Testis (tissue), 2 donors: ENCODE measurements at regions not wholly inside any gene's neighbourhood (a gene's known extent, or its start where the extent isn't known, plus 50 kb on each side); places are given as distances from the start of the nearest gene placed in this dataset.
"Not testable (repeated sequence)": the region's sequence is repeated elsewhere in the genome, so short reads cannot be mapped to it uniquely, and the experiment has no call there.

Experiments
- DNase-seq: peaks from one replicate; pipeline ENCODE4 v3.0.0-alpha.2; 2019
- H3K27ac ChIP-seq, 2 donors: fragments of 200-600 bp; sonication (generic); one replicate each; pipeline ENCODE4 v1.5.1; 2019
- H3K27me3 ChIP-seq: fragments of 200-600 bp; sonication (generic); one replicate; pipeline ENCODE4 v1.5.1; 2019
- H3K36me3 ChIP-seq: fragments of 200-600 bp; sonication (generic); one replicate; pipeline ENCODE4 v1.5.1; 2017; ENCODE audit warnings: low read depth; ENCODE audit errors: missing control alignments
- H3K4me1 ChIP-seq: fragments of 200-600 bp; sonication (generic); one replicate; pipeline ENCODE4 v1.5.1; 2019
- H3K4me3 ChIP-seq, 2 donors: fragments of 200-600 bp; sonication (generic); one replicate each; pipeline ENCODE4 v1.5.1; 2017 to 2019
- H3K9me3 ChIP-seq: fragments of 200-600 bp; sonication (generic); one replicate; pipeline ENCODE4 v1.5.1; 2017
- POLR2A ChIP-seq: fragments of 450-650 bp; IDR thresholded peaks from one replicate; pipeline ENCODE4 v1.6.1; 2017; ENCODE audit warnings: antibody characterized with exemption, mild to moderate bottlenecking, moderate library complexity
- WGBS, 2 donors: methylation state at CpG; one replicate each; pipeline ENCODE4 v1.1.5; 2018; 5-methylcytosine and 5-hydroxymethylcytosine counted together
- intact Hi-C: fragments of 100-400 bp; cut with DNase I; formaldehyde crosslinking; loops from one replicate; pipeline ENCODE4 v1.15.1; 2023; ENCODE audit warnings: low total_unique reads
- TF ChIP-seq, protein P1 (sequence below), 3 experiments: fragments of 450-650 bp in 2 of 3; fragments of 200-600 bp in 1 of 3; sonication (generic) in 1 of 3; IDR thresholded peaks; one replicate each; pipeline ENCODE4 v1.5.1; 2016 to 2019; ENCODE audit warnings: antibody characterized with exemption in 3 of 3, mild to moderate bottlenecking in 2 of 3, moderate library complexity in 1 of 3

GRCh38 chr13:44147233-44147632, 226.4 kb upstream of the SERP2 start:
- intact Hi-C loops: loop anchor here (10.0 kb wide), 1 partner anchor 288 kb away; no protein-coding TSS in a partner anchor
- Histone ChIP-seq H3K27me3 (no peaks in the 10 kb centered on the region), H3K36me3 (no peaks in the 10 kb centered on the region), H3K4me3 (no peak overlapping the region), H3K27ac (no peak overlapping the region), H3K9me3 (no peaks in the 10 kb centered on the region), H3K4me1 (peaks cover 17% of the 10 kb centered on the region)
- TF ChIP-seq POLR2A: no peak
- TF ChIP-seq, protein P1, sequence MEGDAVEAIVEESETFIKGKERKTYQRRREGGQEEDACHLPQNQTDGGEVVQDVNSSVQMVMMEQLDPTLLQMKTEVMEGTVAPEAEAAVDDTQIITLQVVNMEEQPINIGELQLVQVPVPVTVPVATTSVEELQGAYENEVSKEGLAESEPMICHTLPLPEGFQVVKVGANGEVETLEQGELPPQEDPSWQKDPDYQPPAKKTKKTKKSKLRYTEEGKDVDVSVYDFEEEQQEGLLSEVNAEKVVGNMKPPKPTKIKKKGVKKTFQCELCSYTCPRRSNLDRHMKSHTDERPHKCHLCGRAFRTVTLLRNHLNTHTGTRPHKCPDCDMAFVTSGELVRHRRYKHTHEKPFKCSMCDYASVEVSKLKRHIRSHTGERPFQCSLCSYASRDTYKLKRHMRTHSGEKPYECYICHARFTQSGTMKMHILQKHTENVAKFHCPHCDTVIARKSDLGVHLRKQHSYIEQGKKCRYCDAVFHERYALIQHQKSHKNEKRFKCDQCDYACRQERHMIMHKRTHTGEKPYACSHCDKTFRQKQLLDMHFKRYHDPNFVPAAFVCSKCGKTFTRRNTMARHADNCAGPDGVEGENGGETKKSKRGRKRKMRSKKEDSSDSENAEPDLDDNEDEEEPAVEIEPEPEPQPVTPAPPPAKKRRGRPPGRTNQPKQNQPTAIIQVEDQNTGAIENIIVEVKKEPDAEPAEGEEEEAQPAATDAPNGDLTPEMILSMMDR (IDR thresholded peaks at IDR 0.05): no peak
- WGBS, 2 donors: 79 to 100% methylated on average over 2 of the region's 2 CpGs
- DNase-seq: no peak

DNA sequence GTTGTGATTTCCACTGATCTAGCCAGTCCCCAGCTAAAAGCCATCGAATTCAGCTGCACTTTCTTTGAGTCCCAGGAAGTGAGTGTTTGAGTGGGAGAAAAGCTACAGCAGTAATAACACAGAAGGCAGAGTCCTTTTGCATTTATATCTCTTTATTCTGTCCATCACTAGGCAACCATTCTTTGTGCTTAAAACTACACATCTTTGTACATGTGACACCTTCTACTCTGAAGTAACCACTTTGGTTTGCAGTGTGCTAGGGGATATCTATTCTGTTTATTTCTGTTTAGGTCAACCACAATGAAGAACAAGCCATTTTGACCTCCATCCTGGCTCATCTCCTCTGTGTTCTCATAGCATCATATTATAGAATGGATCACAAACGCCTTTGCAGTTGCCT, 226.0 kb upstream of the SERP2 start:
- H3K27ac ChIP-seq: no peak overlapping the region
- TF ChIP-seq, protein P1 (IDR thresholded peaks at IDR 0.05): no peak
- TF ChIP-seq POLR2A: no peak
- H3K36me3 ChIP-seq: no peaks in the 10 kb centered on the region
- H3K27me3 ChIP-seq: no peaks in the 10 kb centered on the region
- no peaks in the 10 kb centered on the region for H3K9me3 ChIP-seq
- H3K4me3 ChIP-seq: no peak overlapping the region
- WGBS, 2 donors: 68 to 71% methylated on average over 2 of the region's 2 CpGs
- intact Hi-C loops: loop anchor here (10.0 kb wide), 1 partner anchor 287 kb away; no protein-coding TSS in a partner anchor
- peaks cover 16% of the 10 kb centered on the region for H3K4me1 ChIP-seq
- DNase-seq: no peak

DNA sequence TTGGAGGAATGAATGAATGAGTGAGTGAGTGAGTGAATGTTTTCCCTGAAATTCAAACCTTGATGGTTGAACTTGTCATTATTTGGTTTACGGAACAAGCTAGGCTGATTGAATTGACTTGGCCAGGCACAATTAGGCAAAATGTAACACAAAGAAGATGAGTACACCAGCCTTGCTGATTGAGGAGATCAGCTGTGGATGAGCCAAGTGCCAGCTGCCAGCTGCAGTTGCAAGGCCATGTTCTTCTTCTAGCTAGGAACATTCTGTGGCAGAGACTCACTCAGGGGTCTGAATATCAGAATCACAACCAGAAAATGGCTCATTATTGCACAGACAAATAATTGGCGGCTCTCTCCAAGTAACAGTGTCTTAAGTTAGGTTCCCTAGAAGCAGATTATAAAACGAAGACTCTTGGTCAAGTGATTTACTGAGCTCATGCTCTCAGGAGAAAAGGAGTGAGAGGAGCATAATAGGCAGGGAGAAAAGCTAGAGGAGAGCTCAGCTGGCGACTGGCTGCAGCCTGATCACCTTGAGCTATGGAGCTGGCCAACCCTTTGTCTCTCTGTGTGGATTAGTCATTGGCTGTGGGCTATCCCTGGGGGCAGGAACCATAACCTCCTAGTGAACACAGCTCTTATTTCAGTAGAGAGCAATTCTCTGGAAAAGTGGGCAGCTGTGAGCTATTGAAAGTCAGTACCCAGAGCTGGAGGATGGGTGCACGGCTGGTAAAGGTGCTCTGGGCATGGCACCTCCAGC, 225.3 kb upstream of the SERP2 start:
- WGBS, 2 donors: 72% methylated on average over 5 of the region's 5 CpGs
- intact Hi-C loops: loop anchor here (10.0 kb wide), 1 partner anchor 286 kb away; no protein-coding TSS in a partner anchor
- H3K36me3 ChIP-seq: no peaks in the 10 kb centered on the region
- H3K4me3 ChIP-seq: no peak overlapping the region
- H3K9me3 ChIP-seq: no peaks in the 10 kb centered on the region
- H3K27me3 ChIP-seq: no peaks in the 10 kb centered on the region
- H3K27ac ChIP-seq: no peak overlapping the region
- H3K4me1 ChIP-seq: peaks cover 9% of the 10 kb centered on the region
- DNase-seq: no peak
- TF ChIP-seq POLR2A: no peak
- TF ChIP-seq, protein P1 (IDR thresholded peaks at IDR 0.05): no peak

- not testable (repeated sequence) for H3K27me3 ChIP-seq, DNase-seq, H3K36me3 ChIP-seq, H3K27ac ChIP-seq, H3K9me3 ChIP-seq, H3K4me3 ChIP-seq, H3K4me1 ChIP-seq
- WGBS, 2 donors: 83 to 85% methylated on average over 3 of the region's 3 CpGs
- intact Hi-C loops: loop anchor here (10.0 kb wide), 1 partner anchor 286 kb away; no protein-coding TSS in a partner anchor
Measured at GRCh38 chr13:44149231-44149630, 224.4 kb upstream of the SERP2 start.

GRCh38 chr13:44149821-44150220, 223.8 kb upstream of the SERP2 start:
- TF ChIP-seq POLR2A: no peak
- TF ChIP-seq, protein P1 (IDR thresholded peaks at IDR 0.05): no peak
- H3K4me1 ChIP-seq: peaks cover 7% of the 10 kb centered on the region
- no peak overlapping the region for H3K4me3 ChIP-seq
- no peak for DNase-seq
- no peaks in the 10 kb centered on the region for H3K9me3 ChIP-seq
- H3K27ac ChIP-seq: no peak overlapping the region
- no peaks in the 10 kb centered on the region for H3K27me3 ChIP-seq
- 95 to 96% methylated on average over 4 of the region's 4 CpGs for WGBS, 2 donors
- no peaks in the 10 kb centered on the region for H3K36me3 ChIP-seq
- intact Hi-C loops: loop anchor here (10.0 kb wide), 1 partner anchor 285 kb away; no protein-coding TSS in a partner anchor
